HG03045 (cell line): ENCODE measurements at regions not wholly inside any gene's neighbourhood (a gene's known extent, or its start where the extent isn't known, plus 50 kb on each side); places are given as distances from the start of the nearest gene placed in this dataset.
"Not testable (repeated sequence)": the region's sequence is repeated elsewhere in the genome, so short reads cannot be mapped to it uniquely, and the experiment has no call there.

Experiments used
- ATAC-seq: cut with Tn5 transposase; IDR thresholded peaks from one replicate; pipeline ENCODE4 v1.9.1; 2021; ENCODE audit warnings: mild to moderate bottlenecking, moderate library complexity; ENCODE audit not compliant: unreplicated experiment

GRCh38 chr10:133689897-133690296 lies 63.3 kb upstream of the FRG2B start:
- not testable (repeated sequence) for ATAC-seq

- peak; percentile 33 for ATAC-seq
These were observed 61.9 kb upstream of the FRG2B start for GRCh38 chr10:133688441-133688912.

- peak; percentile 56 for ATAC-seq
These were observed 61.3 kb upstream of the FRG2B start for GRCh38 chr10:133687689-133688440.

- ATAC-seq, result not testable (repeated sequence)
These were observed 60.4 kb upstream of the FRG2B start for GRCh38 chr10:133686992-133687391.
